H54 (cell line): ENCODE measurements at regions not wholly inside any gene's neighbourhood (a gene's known extent, or its start where the extent isn't known, plus 50 kb on each side); places are given as distances from the start of the nearest gene placed in this dataset.

Experiments used
- DNase-seq: peaks from one replicate; pipeline ENCODE4 v3.0.0; 2011; ENCODE audit warnings: low spot score, mixed read lengths; ENCODE audit not compliant: insufficient read length
- FAIRE-seq: peaks from 3 replicates; lab custom pipeline; 2011; peaks lifted over from hg19 to GRCh38; lab: Jason Lieb, UNC
- POLR2A ChIP-seq: IDR thresholded peaks from 2 replicates; pipeline ENCODE4 v1.6.1; 2011; ENCODE audit warnings: low read depth, mild to moderate bottlenecking, low read length

- FAIRE-seq (no peak), DNase-seq (no peak)
- no peak for TF ChIP-seq POLR2A
Observed at GRCh38 chr13:44093607-44094564, 214.2 kb downstream of the LACC1 start.

- DNase-seq (no peak), FAIRE-seq (no peak)
- no peak for TF ChIP-seq POLR2A
Observed at GRCh38 chr13:44096901-44097300, 217.2 kb downstream of the LACC1 start.

- FAIRE-seq: no peak
- no peak for TF ChIP-seq POLR2A
- no peak for DNase-seq
Observed at GRCh38 chr13:44098559-44098958, 218.9 kb downstream of the LACC1 start.

GRCh38 chr13:44101347-44102083 lies 221.8 kb downstream of the LACC1 start:
- no peak for TF ChIP-seq POLR2A
- DNase-seq (no peak), FAIRE-seq (no peak)

GRCh38 chr13:44103429-44104196 lies 223.9 kb downstream of the LACC1 start:
- FAIRE-seq: no peak
- DNase-seq: no peak
- TF ChIP-seq POLR2A: no peak

GRCh38 chr13:44104197-44104490 lies 224.4 kb downstream of the LACC1 start:
- DNase-seq: no peak
- TF ChIP-seq POLR2A: no peak
- no peak for FAIRE-seq

GRCh38 chr13:44104969-44105368 lies 225.3 kb downstream of the LACC1 start:
- DNase-seq (no peak), FAIRE-seq (no peak)
- TF ChIP-seq POLR2A: no peak

- no peak for DNase-seq
- FAIRE-seq: no peak
- TF ChIP-seq POLR2A: no peak
Observed at GRCh38 chr13:44106266-44107152, 226.8 kb downstream of the LACC1 start.

GRCh38 chr13:44107357-44108121 lies 227.8 kb downstream of the LACC1 start:
- no peak for TF ChIP-seq POLR2A
- FAIRE-seq (no peak), DNase-seq (no peak)

GRCh38 chr13:44108331-44108858 lies 228.7 kb downstream of the LACC1 start:
- DNase-seq (no peak), FAIRE-seq (no peak)
- no peak for TF ChIP-seq POLR2A

GRCh38 chr13:44110091-44110621 lies 230.5 kb downstream of the LACC1 start:
- FAIRE-seq (no peak), DNase-seq (no peak)
- no peak for TF ChIP-seq POLR2A

GRCh38 chr13:44111701-44112100 lies 232.0 kb downstream of the LACC1 start:
- no peak for TF ChIP-seq POLR2A
- FAIRE-seq: no peak

More at GRCh38 chr13:44111701-44112100, 232.0 kb downstream of the LACC1 start:
- DNase-seq: no peak
